ENCODE measurements at regions not wholly inside any gene's neighbourhood (a gene's known extent, or its start where the extent isn't known, plus 50 kb on each side); places are given as distances from the start of the nearest gene placed in this dataset.
"Not testable (repeated sequence)": the region's sequence is repeated elsewhere in the genome, so short reads cannot be mapped to it uniquely, and the experiment has no call there.

DNA sequence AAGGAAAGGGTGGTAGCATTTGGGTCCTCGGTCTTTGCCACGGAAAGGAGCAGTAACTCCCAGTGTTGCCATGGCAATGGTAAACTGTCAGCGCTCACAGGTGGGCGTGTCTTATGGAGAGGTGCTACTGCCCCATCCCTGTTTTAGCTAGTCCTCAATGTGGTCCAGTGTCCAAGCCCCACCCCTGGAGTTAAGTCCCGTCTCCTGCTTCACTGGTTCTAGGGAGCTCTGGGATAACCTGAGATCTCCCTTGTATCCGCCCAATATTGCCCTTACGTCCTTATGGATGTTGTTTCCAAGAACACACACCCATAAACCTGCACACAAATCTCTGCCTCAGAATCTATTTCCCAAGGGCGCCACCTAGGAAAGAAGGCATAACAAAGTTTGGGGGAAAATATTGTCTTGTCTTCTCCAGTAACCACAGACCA, 64.2 kb downstream of the SPRING1 start:
- no peak overlapping the region for H3K4me3 ChIP-seq (ENCODE audit: low read depth, low read length)
- H3K27ac ChIP-seq, result no peak overlapping the region
- in situ Hi-C loops (cut with HindIII; ENCODE audit: low pct_ligation_motif_present, low sequenced_read_pairs), result no loop called here
- no peaks in the 10 kb centered on the region for H3K27me3 ChIP-seq (replicated peaks)
- no peaks in the 10 kb centered on the region for H3K36me3 ChIP-seq (replicated peaks)
- DNase-seq, result no peak
- TF ChIP-seq, protein P1, sequence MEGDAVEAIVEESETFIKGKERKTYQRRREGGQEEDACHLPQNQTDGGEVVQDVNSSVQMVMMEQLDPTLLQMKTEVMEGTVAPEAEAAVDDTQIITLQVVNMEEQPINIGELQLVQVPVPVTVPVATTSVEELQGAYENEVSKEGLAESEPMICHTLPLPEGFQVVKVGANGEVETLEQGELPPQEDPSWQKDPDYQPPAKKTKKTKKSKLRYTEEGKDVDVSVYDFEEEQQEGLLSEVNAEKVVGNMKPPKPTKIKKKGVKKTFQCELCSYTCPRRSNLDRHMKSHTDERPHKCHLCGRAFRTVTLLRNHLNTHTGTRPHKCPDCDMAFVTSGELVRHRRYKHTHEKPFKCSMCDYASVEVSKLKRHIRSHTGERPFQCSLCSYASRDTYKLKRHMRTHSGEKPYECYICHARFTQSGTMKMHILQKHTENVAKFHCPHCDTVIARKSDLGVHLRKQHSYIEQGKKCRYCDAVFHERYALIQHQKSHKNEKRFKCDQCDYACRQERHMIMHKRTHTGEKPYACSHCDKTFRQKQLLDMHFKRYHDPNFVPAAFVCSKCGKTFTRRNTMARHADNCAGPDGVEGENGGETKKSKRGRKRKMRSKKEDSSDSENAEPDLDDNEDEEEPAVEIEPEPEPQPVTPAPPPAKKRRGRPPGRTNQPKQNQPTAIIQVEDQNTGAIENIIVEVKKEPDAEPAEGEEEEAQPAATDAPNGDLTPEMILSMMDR (IDR thresholded peaks at IDR 0.05; ENCODE audit: low read depth, low read length, missing control alignments), result no peak

DNA sequence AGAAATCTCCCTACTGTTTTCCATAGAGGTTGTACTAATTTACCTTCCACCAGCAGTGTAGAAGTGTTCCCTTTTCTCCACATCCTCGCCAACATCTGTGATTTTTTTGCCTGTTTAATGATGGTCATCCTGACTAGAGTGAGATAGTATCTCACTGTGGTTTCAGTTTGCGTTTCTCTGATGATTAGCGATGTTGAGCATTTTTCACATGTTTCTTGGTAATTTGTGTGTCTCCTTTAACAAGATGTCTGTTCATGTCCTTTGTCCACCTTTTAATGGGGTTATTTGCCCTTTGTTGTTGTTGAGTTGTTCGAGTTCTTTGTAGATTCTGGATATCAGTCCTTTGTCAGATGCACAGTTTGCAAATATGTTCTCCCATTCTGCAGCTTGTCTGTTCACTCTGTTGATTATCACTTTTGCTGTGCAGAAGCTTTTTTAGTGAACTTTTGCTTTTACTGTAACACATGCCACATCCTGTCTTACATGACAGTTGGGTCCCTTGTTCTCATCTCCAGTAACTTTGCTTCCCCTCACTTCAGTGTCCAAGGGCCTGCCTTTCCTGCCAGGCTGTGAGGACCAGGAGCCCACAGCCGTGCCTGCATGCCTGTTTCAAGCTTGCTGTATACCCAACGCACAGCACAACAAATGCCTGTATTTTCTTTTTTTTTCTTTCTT, 64.9 kb downstream of the SPRING1 start:
- Histone ChIP-seq H3K27me3 (replicated peaks) (no peaks in the 10 kb centered on the region), H3K27ac (no peak overlapping the region), H3K4me3 (ENCODE audit: low read depth, low read length) (no peak overlapping the region), H3K36me3 (replicated peaks) (no peaks in the 10 kb centered on the region)
- in situ Hi-C loops (cut with HindIII; ENCODE audit: low pct_ligation_motif_present, low sequenced_read_pairs), result no loop called here
- TF ChIP-seq, protein P1 (IDR thresholded peaks at IDR 0.05; ENCODE audit: low read depth, low read length, missing control alignments), result no peak
- no peak for DNase-seq

DNA sequence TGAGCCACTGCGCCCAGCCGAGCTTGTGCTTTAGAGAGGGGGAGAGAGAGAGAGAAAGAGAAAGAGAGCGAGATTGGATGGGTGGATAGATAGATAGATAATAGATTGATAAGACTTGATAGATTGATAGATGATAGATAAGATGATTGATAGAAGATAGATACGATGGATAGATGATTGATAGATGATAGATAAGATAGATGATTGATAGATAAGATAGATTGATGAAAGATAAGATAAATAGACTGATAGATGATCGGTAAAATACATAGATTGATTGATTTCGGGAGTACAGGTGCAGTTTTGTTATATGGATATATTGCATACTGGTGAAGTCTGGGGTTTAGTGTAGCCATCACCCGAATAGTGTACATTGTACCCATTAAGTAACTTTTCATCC, 65.9 kb downstream of the SPRING1 start:
- H3K27me3 ChIP-seq (replicated peaks), result no peaks in the 10 kb centered on the region
- H3K27ac ChIP-seq, result no peak overlapping the region
- TF ChIP-seq, protein P1 (IDR thresholded peaks at IDR 0.05; ENCODE audit: low read depth, low read length, missing control alignments), result no peak
- H3K4me3 ChIP-seq (ENCODE audit: low read depth, low read length), result no peak overlapping the region
- in situ Hi-C loops (cut with HindIII; ENCODE audit: low pct_ligation_motif_present, low sequenced_read_pairs), result no loop called here
- no peak for DNase-seq
- no peaks in the 10 kb centered on the region for H3K36me3 ChIP-seq (replicated peaks)

DNA sequence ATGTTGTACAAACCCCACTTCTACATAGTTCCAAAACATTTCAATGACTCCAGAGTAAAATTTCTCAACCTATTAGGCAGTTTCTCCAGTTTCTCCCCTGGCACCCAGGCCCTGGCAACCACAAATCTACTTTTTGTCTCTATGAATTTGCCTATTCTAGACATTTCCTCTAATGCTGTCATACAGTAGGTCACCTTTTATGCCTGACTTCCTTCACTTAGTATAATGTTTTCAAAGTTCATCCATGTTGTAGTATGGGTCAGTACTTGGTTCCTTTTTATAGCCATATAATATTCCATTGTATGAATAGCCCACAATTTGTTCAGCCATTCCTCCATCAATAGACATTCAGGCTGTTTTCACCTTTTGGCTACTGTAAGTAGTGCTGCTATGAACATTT, 67.0 kb downstream of the SPRING1 start:
- in situ Hi-C loops (cut with HindIII; ENCODE audit: low pct_ligation_motif_present, low sequenced_read_pairs), result no loop called here
- Histone ChIP-seq H3K4me3 (ENCODE audit: low read depth, low read length) (no peak overlapping the region), H3K27me3 (replicated peaks) (no peaks in the 10 kb centered on the region), H3K27ac (no peak overlapping the region), H3K36me3 (replicated peaks) (no peaks in the 10 kb centered on the region)
- DNase-seq, result no peak
- TF ChIP-seq, protein P1 (IDR thresholded peaks at IDR 0.05; ENCODE audit: low read depth, low read length, missing control alignments), result no peak

DNA sequence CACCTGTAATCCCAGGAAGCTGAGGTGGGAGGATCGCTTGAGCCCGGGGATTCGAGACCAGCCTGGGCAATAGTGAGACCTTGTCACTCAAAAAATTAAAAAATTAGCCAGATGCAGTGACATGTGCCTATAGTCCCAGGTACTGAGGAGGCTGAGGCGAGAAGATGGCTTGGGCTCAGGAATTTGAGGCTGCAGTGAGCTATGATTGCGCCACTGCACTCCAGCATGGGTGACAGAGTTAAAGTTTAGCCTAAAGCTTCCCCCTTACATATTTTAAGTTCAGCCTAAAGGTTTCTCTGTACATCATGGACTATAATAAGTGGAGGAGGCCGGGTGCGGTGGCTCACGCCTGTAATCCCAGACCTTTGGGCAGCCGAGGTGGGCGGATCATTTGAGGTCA, 70.1 kb downstream of the SPRING1 start:
- no peaks in the 10 kb centered on the region for H3K36me3 ChIP-seq (replicated peaks)
- TF ChIP-seq, protein P1 (IDR thresholded peaks at IDR 0.05; ENCODE audit: low read depth, low read length, missing control alignments), result no peak
- in situ Hi-C loops (cut with HindIII; ENCODE audit: low pct_ligation_motif_present, low sequenced_read_pairs), result no loop called here
- no peak overlapping the region for H3K27ac ChIP-seq
- no peaks in the 10 kb centered on the region for H3K27me3 ChIP-seq (replicated peaks)
- H3K4me3 ChIP-seq (ENCODE audit: low read depth, low read length), result no peak overlapping the region
- no peak for DNase-seq

DNA sequence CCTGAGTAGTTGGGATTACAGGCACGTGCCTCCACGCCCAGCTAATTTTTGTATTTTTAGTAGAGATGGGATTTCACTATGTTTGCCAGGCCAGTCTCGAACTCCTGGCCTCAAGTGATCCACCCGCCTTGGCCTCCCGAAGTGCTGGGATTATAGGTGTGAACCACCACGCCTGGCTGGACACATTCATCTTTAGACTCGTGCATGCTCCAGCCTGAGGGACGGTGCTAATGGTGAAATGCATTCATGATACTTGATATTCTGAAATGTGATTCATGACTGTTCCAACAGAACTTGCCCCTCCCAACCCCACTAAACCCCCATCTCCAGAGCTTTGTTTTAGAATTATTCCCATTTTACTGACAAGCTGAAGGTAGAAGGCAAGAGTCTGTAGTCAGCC, 71.0 kb downstream of the SPRING1 start:
- H3K36me3 ChIP-seq (replicated peaks); H3K4me3 ChIP-seq (ENCODE audit: low read depth, low read length); H3K27ac ChIP-seq; H3K27me3 ChIP-seq (replicated peaks); DNase-seq; in situ Hi-C loops (cut with HindIII; ENCODE audit: low pct_ligation_motif_present, low sequenced_read_pairs): not testable (repeated sequence)
